CD4-positive, alpha-beta T cell treated with Interleukin-21 for 1 hour (primary cell): ENCODE measurements at regions not wholly inside any gene's neighbourhood (a gene's known extent, or its start where the extent isn't known, plus 50 kb on each side); places are given as distances from the start of the nearest gene placed in this dataset.
"Not testable (repeated sequence)": the region's sequence is repeated elsewhere in the genome, so short reads cannot be mapped to it uniquely, and the experiment has no call there.

ENCODE experiments used
- DNase-seq: peaks from one replicate; pipeline ENCODE4 v3.0.0-alpha.2; 2020

GRCh38 chr3:94349310-94349878, 286.5 kb downstream of the NSUN3 start:
- no peak for DNase-seq

GRCh38 chr3:94356581-94356980, 293.7 kb downstream of the NSUN3 start:
- no peak for DNase-seq

GRCh38 chr3:94359996-94360395, 297.1 kb downstream of the NSUN3 start:
- DNase-seq: no peak

- DNase-seq: no peak
Measured at GRCh38 chr3:94360987-94361386, 298.1 kb downstream of the NSUN3 start.

GRCh38 chr3:94362393-94362792, 299.5 kb downstream of the NSUN3 start:
- DNase-seq: no peak

GRCh38 chr3:94365006-94365405, 302.1 kb downstream of the NSUN3 start:
- DNase-seq: no peak

GRCh38 chr3:94372026-94372425, 309.2 kb downstream of the NSUN3 start:
- no peak for DNase-seq

- DNase-seq: no peak
Measured at GRCh38 chr3:94373456-94373855, 310.6 kb downstream of the NSUN3 start.

GRCh38 chr3:94374439-94375161, 311.7 kb downstream of the NSUN3 start:
- DNase-seq: no peak

GRCh38 chr3:94377123-94377696, 314.3 kb downstream of the NSUN3 start:
- not testable (repeated sequence) for DNase-seq

GRCh38 chr3:94377863-94378262, 315.0 kb downstream of the NSUN3 start:
- DNase-seq: not testable (repeated sequence)

- no peak for DNase-seq
Measured at GRCh38 chr3:94378322-94378721, 315.5 kb downstream of the NSUN3 start.

GRCh38 chr3:94379264-94379663, 316.4 kb downstream of the NSUN3 start:
- no peak for DNase-seq

- DNase-seq: no peak
Measured at GRCh38 chr3:94394885-94395284, 332.0 kb downstream of the NSUN3 start.

GRCh38 chr3:94395851-94396250, 333.0 kb downstream of the NSUN3 start:
- DNase-seq: no peak

- DNase-seq: no peak
Measured at GRCh38 chr3:94398036-94398435, 335.2 kb downstream of the NSUN3 start.

GRCh38 chr3:94401466-94401865, 338.6 kb downstream of the NSUN3 start:
- DNase-seq: no peak

GRCh38 chr3:94402126-94402525, 339.3 kb downstream of the NSUN3 start:
- DNase-seq: no peak

GRCh38 chr3:94405258-94406035, 342.6 kb downstream of the NSUN3 start:
- no peak for DNase-seq

- no peak for DNase-seq
Measured at GRCh38 chr3:94406595-94406994, 343.7 kb downstream of the NSUN3 start.

- DNase-seq: not testable (repeated sequence)
Measured at GRCh38 chr3:94412936-94413335, 350.1 kb downstream of the NSUN3 start.

GRCh38 chr3:94413336-94414108, 350.7 kb downstream of the NSUN3 start:
- no peak for DNase-seq

- DNase-seq: no peak
Measured at GRCh38 chr3:94414418-94414817, 351.6 kb downstream of the NSUN3 start.
